Testis (tissue), 2 donors: ENCODE measurements at regions not wholly inside any gene's neighbourhood (a gene's known extent, or its start where the extent isn't known, plus 50 kb on each side); places are given as distances from the start of the nearest gene placed in this dataset.

Source experiments
- DNase-seq: peaks from one replicate; pipeline ENCODE4 v3.0.0-alpha.2; 2019
- H3K27ac ChIP-seq, 2 donors: fragments of 200-600 bp; sonication (generic); one replicate each; pipeline ENCODE4 v1.5.1; 2019
- H3K27me3 ChIP-seq: fragments of 200-600 bp; sonication (generic); one replicate; pipeline ENCODE4 v1.5.1; 2019
- H3K36me3 ChIP-seq: fragments of 200-600 bp; sonication (generic); one replicate; pipeline ENCODE4 v1.5.1; 2017; ENCODE audit warnings: low read depth; ENCODE audit errors: missing control alignments
- H3K4me1 ChIP-seq: fragments of 200-600 bp; sonication (generic); one replicate; pipeline ENCODE4 v1.5.1; 2019
- H3K4me3 ChIP-seq, 2 donors: fragments of 200-600 bp; sonication (generic); one replicate each; pipeline ENCODE4 v1.5.1; 2017 to 2019
- H3K9me3 ChIP-seq: fragments of 200-600 bp; sonication (generic); one replicate; pipeline ENCODE4 v1.5.1; 2017
- CTCF ChIP-seq, 3 experiments: fragments of 450-650 bp in 2 of 3; fragments of 200-600 bp in 1 of 3; sonication (generic) in 1 of 3; IDR thresholded peaks; one replicate each; pipeline ENCODE4 v1.5.1; 2016 to 2019; ENCODE audit warnings: antibody characterized with exemption in 3 of 3, mild to moderate bottlenecking in 2 of 3, moderate library complexity in 1 of 3
- POLR2A ChIP-seq: fragments of 450-650 bp; IDR thresholded peaks from one replicate; pipeline ENCODE4 v1.6.1; 2017; ENCODE audit warnings: antibody characterized with exemption, mild to moderate bottlenecking, moderate library complexity
- WGBS, 2 donors: methylation state at CpG; one replicate each; pipeline ENCODE4 v1.1.5; 2018; 5-methylcytosine and 5-hydroxymethylcytosine counted together
- intact Hi-C: fragments of 100-400 bp; cut with DNase I; formaldehyde crosslinking; loops from one replicate; pipeline ENCODE4 v1.15.1; 2023; ENCODE audit warnings: low total_unique reads

- DNase-seq: peak; percentile 59
- no peaks in the 10 kb centered on the region for H3K36me3 ChIP-seq
- no peak overlapping the region for H3K27ac ChIP-seq
- WGBS, 2 donors: 51 to 57% methylated on average over 5 of the region's 5 CpGs
- no peaks in the 10 kb centered on the region for H3K4me1 ChIP-seq
- no peak overlapping the region for H3K4me3 ChIP-seq
- no peaks in the 10 kb centered on the region for H3K9me3 ChIP-seq
- no peaks in the 10 kb centered on the region for H3K27me3 ChIP-seq
- TF ChIP-seq CTCF (IDR thresholded peaks at IDR 0.05) (no peak), POLR2A (no peak)
- intact Hi-C loops: no loop called here
Observed at GRCh38 chr1:208298593-208299269, 54.5 kb upstream of the PLXNA2 start.

- WGBS, 2 donors: 78 to 81% methylated on average over 7 of the region's 7 CpGs
Observed at GRCh38 chr1:208300084-208300770, 56.0 kb upstream of the PLXNA2 start.

GRCh38 chr1:208302699-208303238 lies 58.6 kb upstream of the PLXNA2 start:
- intact Hi-C loops: no loop called here
- no peak for DNase-seq
- H3K4me3 ChIP-seq: no peak overlapping the region
- no peak overlapping the region for H3K27ac ChIP-seq
- H3K36me3 ChIP-seq: no peaks in the 10 kb centered on the region
- TF ChIP-seq POLR2A (no peak), CTCF (IDR thresholded peaks at IDR 0.05) (no peak)
- H3K4me1 ChIP-seq: no peaks in the 10 kb centered on the region
- H3K9me3 ChIP-seq: no peaks in the 10 kb centered on the region
- WGBS, 2 donors: 81 to 97% methylated on average over 4 of the region's 4 CpGs
- H3K27me3 ChIP-seq: no peaks in the 10 kb centered on the region

More at GRCh38 chr1:208300084-208300770, 56.0 kb upstream of the PLXNA2 start:
- Histone ChIP-seq H3K9me3 (no peaks in the 10 kb centered on the region), H3K36me3 (no peaks in the 10 kb centered on the region), H3K27ac (no peak overlapping the region), H3K4me3 (no peak overlapping the region), H3K4me1 (no peaks in the 10 kb centered on the region), H3K27me3 (no peaks in the 10 kb centered on the region)
- DNase-seq: no peak
- TF ChIP-seq POLR2A (no peak), CTCF (IDR thresholded peaks at IDR 0.05) (no peak)
- intact Hi-C loops: no loop called here

- Histone ChIP-seq H3K9me3 (no peaks in the 10 kb centered on the region), H3K36me3 (no peaks in the 10 kb centered on the region), H3K4me1 (no peaks in the 10 kb centered on the region), H3K27ac (no peak overlapping the region), H3K27me3 (no peaks in the 10 kb centered on the region), H3K4me3 (no peak overlapping the region)
- intact Hi-C loops: no loop called here
- no peak for DNase-seq
- TF ChIP-seq CTCF (IDR thresholded peaks at IDR 0.05): no peak
- TF ChIP-seq POLR2A: no peak
- 73 to 77% methylated on average over 8 of the region's 8 CpGs for WGBS, 2 donors
Observed at GRCh38 chr1:208303743-208304712, 59.8 kb upstream of the PLXNA2 start.
